K562 (cell line): ENCODE measurements at regions not wholly inside any gene's neighbourhood (a gene's known extent, or its start where the extent isn't known, plus 50 kb on each side); places are given as distances from the start of the nearest gene placed in this dataset.
"Not testable (repeated sequence)": the region's sequence is repeated elsewhere in the genome, so short reads cannot be mapped to it uniquely, and the experiment has no call there.

ENCODE experiments used
- ATAC-seq: fragments of 200-7000 bp; cut with Tn5 transposase; 3 replicates; pipeline ENCODE4 v1.9.1; 2020; ENCODE audit warnings: moderate library complexity
- BruUV-seq: library from RNA; stranded (reverse); fragments of 400-500 nt; replicated peaks from 2 replicates; lab custom pipeline; 2021; lab: Mats Ljungman, UMichigan
- CTCF ChIA-PET: fragments of 300-600 bp; formaldehyde crosslinking; extraction: SDS; loops from one replicate; lab custom pipeline; 2021; ENCODE audit warnings: low intra/inter-chr PET ratio; lab: Yijun Ruan, JAX
- POLR2A ChIA-PET: fragments of 300-600, 350-650 bp; sonication (Branson Sonifier 250); formaldehyde crosslinking; extraction: SDS; loops from one replicate; lab custom pipeline; 2021; ENCODE audit warnings: antibody characterized with exemption, inconsistent platforms; lab: Yijun Ruan, JAX
- DNase-seq, 4 experiments: peaks; one replicate each; pipeline versions ENCODE4 v3.0.0 to v3.0.0-alpha.2; 2011 to 2018; ENCODE audit warnings: low spot score in 3 of 4, mixed read lengths in 3 of 4; ENCODE audit errors: extremely low read depth in 1 of 4
- FAIRE-seq: peaks from 2 replicates; lab custom pipeline; 2011; peaks lifted over from hg19 to GRCh38; lab: Jason Lieb, UNC
- H2AFZ ChIP-seq: 2 replicates; pipeline ENCODE4 v1.6.0; 2011; ENCODE audit warnings: low read depth, low read length, control low read depth, inconsistent platforms
- H3K27ac ChIP-seq: fragments of 200-600 bp; 3 replicates; pipeline ENCODE4 v1.8.0; 2011; ENCODE audit warnings: low read depth, mild to moderate bottlenecking, control low read depth, inconsistent platforms, low read length, moderate library complexity, mixed read lengths; ENCODE audit errors: extremely low read depth
- H3K27me3 ChIP-seq, 2 experiments: fragments of 300-600 bp in 1 of 2; 2 replicates in 1 of 2; 3 replicates in 1 of 2; pipeline versions ENCODE4 v1.6.0 to v1.8.0; 2011; ENCODE audit warnings: inconsistent platforms in 2 of 2, low read length in 2 of 2, mild to moderate bottlenecking in 1 of 2, mixed read lengths in 1 of 2, moderate library complexity in 1 of 2; ENCODE audit not compliant: control insufficient read depth in 2 of 2, insufficient read depth in 2 of 2
- H3K36me3 ChIP-seq: fragments of 300-600 bp; 3 replicates; pipeline ENCODE4 v1.8.0; 2011; ENCODE audit warnings: mild to moderate bottlenecking, low read length, inconsistent platforms; ENCODE audit not compliant: control insufficient read depth, insufficient read depth
- H3K4me1 ChIP-seq, 2 experiments: fragments of 200-600 bp in 1 of 2; replicated peaks in 1 of 2; 2 replicates in 1 of 2; 3 replicates in 1 of 2; pipeline versions ENCODE4 v1.5.1 to v1.8.0; 2011; ENCODE audit warnings: inconsistent platforms in 2 of 2, low read length in 2 of 2, mild to moderate bottlenecking in 1 of 2, mixed read lengths in 1 of 2, moderate library complexity in 1 of 2; ENCODE audit not compliant: control insufficient read depth in 2 of 2, insufficient read depth in 2 of 2
- H3K4me2 ChIP-seq: 2 replicates; pipeline ENCODE4 v1.6.1; 2011; ENCODE audit warnings: low read length, control low read depth, inconsistent platforms, mixed read lengths; ENCODE audit not compliant: insufficient read depth
- H3K4me3 ChIP-seq: fragments of 200-600 bp; sonication (generic), shearing (Covaris generic); 2 replicates; pipeline ENCODE4 v1.5.1; 2016; ENCODE audit warnings: control low read depth, inconsistent platforms
- H3K79me2 ChIP-seq: fragments of 200-600 bp; 3 replicates; pipeline ENCODE4 v1.8.0; 2011; ENCODE audit warnings: low read length, inconsistent platforms; ENCODE audit not compliant: control insufficient read depth, insufficient read depth
- H3K9ac ChIP-seq, 2 experiments: 2 replicates each; pipeline versions ENCODE4 v1.6.0 to v1.6.1; 2011; ENCODE audit warnings: low read depth in 2 of 2, low read length in 2 of 2, control low read depth in 1 of 2, inconsistent platforms in 1 of 2, mild to moderate bottlenecking in 1 of 2, mixed read lengths in 1 of 2; ENCODE audit not compliant: insufficient read depth in 1 of 2
- H3K9me1 ChIP-seq: one replicate; pipeline ENCODE4 v1.6.0; 2011; ENCODE audit warnings: inconsistent platforms, mild to moderate bottlenecking, low read length, moderate library complexity; ENCODE audit not compliant: control insufficient read depth, insufficient read depth
- H3K9me3 ChIP-seq: replicated peaks from 2 replicates; pipeline ENCODE4 v1.5.1; 2011; ENCODE audit warnings: low read depth, low read length, inconsistent platforms; ENCODE audit not compliant: control insufficient read depth, insufficient read depth
- H4K20me1 ChIP-seq: replicated peaks from 2 replicates; pipeline ENCODE4 v1.6.1; 2011; ENCODE audit warnings: low read length, inconsistent platforms, mixed read lengths; ENCODE audit not compliant: control insufficient read depth, insufficient read depth
- WGBS: fragments of 100-300 bp; shearing (Covaris generic); methylation state at CpG from one replicate; pipeline ENCODE4 v1.1.6; 2016; ENCODE audit warnings: low coverage, mixed read lengths; ENCODE audit not compliant: insufficient coverage; ENCODE audit errors: missing lambda C conversion rate; 5-methylcytosine and 5-hydroxymethylcytosine counted together
- in situ Hi-C: fragments of 300-500 bp; cut with MboI; formaldehyde crosslinking; loops from 4 replicates; pipeline ENCODE4 v1.15.0; 2018; ENCODE audit warnings: inconsistent platforms, mixed read lengths
- intact Hi-C: fragments of 100-400 bp; cut with micrococcal nuclease; formaldehyde crosslinking; loops from 2 replicates; pipeline ENCODE4 v1.14.2; 2022

DNA sequence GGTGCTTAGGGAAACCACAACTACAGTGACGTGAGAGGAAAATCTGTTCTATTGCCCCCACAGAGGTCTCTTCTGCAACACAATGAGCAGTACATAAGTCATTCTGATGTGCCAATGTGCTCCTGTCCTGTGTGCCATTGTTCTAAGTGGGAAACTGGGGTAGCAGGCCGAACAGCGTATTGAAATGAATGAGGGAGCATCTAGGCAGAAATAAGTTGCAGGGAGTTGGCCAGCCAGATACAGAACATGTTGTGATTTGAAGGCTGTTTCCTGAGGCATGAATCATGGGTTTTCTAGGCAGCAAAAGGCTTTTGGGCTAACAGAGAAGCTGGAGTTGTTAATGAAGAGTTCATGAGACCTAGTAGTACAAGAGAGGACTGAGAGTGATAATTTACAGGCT is 122.5 kb downstream of the OR4F15 start:
- H3K9ac ChIP-seq, H3K4me1 ChIP-seq, H4K20me1 ChIP-seq, H3K4me2 ChIP-seq, in situ Hi-C loops, H3K79me2 ChIP-seq, H3K36me3 ChIP-seq, DNase-seq, H3K27me3 ChIP-seq, FAIRE-seq, H2AFZ ChIP-seq, CTCF ChIA-PET, H3K27ac ChIP-seq, POLR2A ChIA-PET, H3K4me3 ChIP-seq, intact Hi-C loops, H3K9me1 ChIP-seq, BruUV-seq, H3K9me3 ChIP-seq: not testable (repeated sequence)
- no CpG with 5 or more reads among the region's 3 CpGs for WGBS
- peak; percentile 61 for ATAC-seq

DNA sequence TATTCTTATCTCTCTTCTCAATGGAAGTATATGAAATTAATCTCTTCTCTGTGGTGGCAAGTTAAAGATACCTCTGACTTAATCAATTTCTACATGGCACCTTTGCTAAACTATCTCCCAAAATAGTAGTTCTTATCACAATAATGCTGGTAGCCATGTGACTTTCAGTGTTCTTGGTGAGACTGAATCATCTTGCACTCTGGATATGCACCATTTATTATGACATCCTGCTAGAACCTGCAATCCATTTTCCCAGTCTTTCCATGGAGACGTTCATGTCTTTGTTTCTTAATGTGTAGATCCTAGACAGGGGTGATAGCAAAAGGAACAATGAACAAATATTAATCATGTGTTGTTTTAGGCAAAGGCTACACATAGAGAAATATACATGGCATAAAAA is 125.4 kb downstream of the OR4F15 start:
- ATAC-seq, POLR2A ChIA-PET, H3K27ac ChIP-seq, H3K4me2 ChIP-seq, H3K79me2 ChIP-seq, H3K4me3 ChIP-seq, H2AFZ ChIP-seq, H3K9me3 ChIP-seq, H3K9me1 ChIP-seq, H3K36me3 ChIP-seq, FAIRE-seq, BruUV-seq, CTCF ChIA-PET, H3K27me3 ChIP-seq, DNase-seq, H4K20me1 ChIP-seq, intact Hi-C loops, H3K4me1 ChIP-seq, H3K9ac ChIP-seq, in situ Hi-C loops: not testable (repeated sequence)
- no CpG with 5 or more reads among the region's 1 CpG for WGBS
